Stimulated activated naive CD8-positive, alpha-beta T cell treated with anti-CD3 and anti-CD28 coated beads, Interleukin-15, Interleukin-2, amounts not matched to agents 100 ng/mL and 50 ng/mL, for 24 hours (primary cell): ENCODE measurements at regions not wholly inside any gene's neighbourhood (a gene's known extent, or its start where the extent isn't known, plus 50 kb on each side); places are given as distances from the start of the nearest gene placed in this dataset.
"Not testable (repeated sequence)": the region's sequence is repeated elsewhere in the genome, so short reads cannot be mapped to it uniquely, and the experiment has no call there.

Experiments
- H3K27ac Mint-ChIP-seq: one replicate; pipeline ENCODE4 v1.8.0; 2021; ENCODE audit warnings: mild to moderate bottlenecking, mixed read lengths
- H3K27me3 Mint-ChIP-seq: one replicate; pipeline ENCODE4 v1.8.0; 2021; ENCODE audit warnings: mixed read lengths
- H3K36me3 Mint-ChIP-seq: one replicate; pipeline ENCODE4 v1.8.0; 2021; ENCODE audit warnings: low read depth, mixed read lengths
- H3K4me1 Mint-ChIP-seq: one replicate; pipeline ENCODE4 v1.8.0; 2021; ENCODE audit warnings: low read depth, mixed read lengths
- H3K4me3 Mint-ChIP-seq: one replicate; pipeline ENCODE4 v1.8.0; 2021; ENCODE audit warnings: mild to moderate bottlenecking, mixed read lengths
- H3K9me3 Mint-ChIP-seq: one replicate; pipeline ENCODE4 v1.8.0; 2021; ENCODE audit warnings: mixed read lengths

DNA sequence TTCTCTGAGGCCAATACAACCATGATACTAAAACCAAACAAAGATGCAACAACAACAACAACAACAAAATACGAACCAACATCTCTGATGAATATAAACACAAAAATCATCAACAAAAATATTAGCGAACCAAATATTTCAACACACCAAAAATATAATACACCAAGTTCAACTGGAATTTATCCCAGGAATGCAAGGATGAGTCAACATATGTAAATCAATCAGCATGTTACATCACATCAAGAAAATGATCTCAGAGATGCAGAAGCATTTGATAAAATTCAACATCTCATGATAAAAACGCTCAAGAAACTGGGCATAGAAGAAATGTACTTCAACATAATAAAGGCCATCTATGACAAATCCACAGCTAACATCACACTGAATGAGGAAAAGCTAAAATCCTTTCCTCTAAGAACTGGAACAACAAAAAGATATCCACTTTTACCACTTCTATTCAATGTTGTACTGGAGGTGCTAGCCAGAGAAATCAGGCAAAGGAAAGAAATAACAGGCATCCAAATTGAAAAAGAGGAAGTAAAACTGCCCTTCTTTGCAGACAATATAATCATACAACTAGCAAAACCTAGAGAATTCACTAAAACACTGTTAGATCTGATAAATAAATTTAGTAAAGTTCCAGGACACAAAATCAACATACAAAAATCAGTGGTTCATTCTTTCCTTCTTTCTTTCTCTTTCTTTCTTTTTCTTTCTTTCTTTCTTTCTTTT lies 2448.7 kb upstream of the PCDH20 start:
- peaks cover 24% of the 10 kb centered on the region for H3K9me3 Mint-ChIP-seq
- no peak overlapping the region for H3K27ac Mint-ChIP-seq
- no peaks in the 10 kb centered on the region for H3K27me3 Mint-ChIP-seq
- no peaks in the 10 kb centered on the region for H3K36me3 Mint-ChIP-seq
- no peaks in the 10 kb centered on the region for H3K4me1 Mint-ChIP-seq
- H3K4me3 Mint-ChIP-seq: no peak overlapping the region

DNA sequence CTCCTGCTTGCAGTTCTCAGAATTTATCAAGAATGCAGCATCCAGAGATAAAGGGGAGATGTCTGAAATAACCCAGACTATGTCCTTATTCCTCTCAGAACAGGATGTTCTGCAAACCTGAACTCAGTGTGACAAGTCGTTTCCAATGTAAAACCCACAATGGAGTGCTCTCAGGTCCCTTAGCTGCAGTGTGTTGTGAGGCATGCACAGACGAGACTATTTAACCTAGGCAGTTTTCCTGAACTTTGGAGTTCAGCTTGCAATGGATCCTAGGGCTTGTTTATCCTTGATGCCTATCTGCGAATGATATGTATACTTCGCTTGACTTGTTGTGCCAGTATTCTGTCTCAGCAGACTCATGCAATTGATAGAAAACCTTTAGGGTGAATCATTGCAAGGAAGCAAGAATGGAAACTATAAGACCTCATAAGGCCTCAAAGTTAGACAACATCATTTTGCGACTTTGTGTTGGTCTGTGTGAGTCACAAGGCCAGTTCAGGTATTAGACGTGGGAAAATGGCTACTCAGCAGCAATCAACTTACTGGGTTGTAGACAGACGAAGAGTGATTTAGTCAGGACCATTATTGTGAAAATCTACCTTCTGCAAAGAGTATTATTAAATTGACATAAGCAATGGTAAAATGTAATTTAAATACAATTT lies 2439.9 kb upstream of the PCDH20 start:
- H3K4me3 Mint-ChIP-seq: no peak overlapping the region
- H3K27me3 Mint-ChIP-seq: no peaks in the 10 kb centered on the region
- H3K27ac Mint-ChIP-seq: no peak overlapping the region
- H3K36me3 Mint-ChIP-seq: no peaks in the 10 kb centered on the region
- no peaks in the 10 kb centered on the region for H3K4me1 Mint-ChIP-seq
- no peaks in the 10 kb centered on the region for H3K9me3 Mint-ChIP-seq

DNA sequence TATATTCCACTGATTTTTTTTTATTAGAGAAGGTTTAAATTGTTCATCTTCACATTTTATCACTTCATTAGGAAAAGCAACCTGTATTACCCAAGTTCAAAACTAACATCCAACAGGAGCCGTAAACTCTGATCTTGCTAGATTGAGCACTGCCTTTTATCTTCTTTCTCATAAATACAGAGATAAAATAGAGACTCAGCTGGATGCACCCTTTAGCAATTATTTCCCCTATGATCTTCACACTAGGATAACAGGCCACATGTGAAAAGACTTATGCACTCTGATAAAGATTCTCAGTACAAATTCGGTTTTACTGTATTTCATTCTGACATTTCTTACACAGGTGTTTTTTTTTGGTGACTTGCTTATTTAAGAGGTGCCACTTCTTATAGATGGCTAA lies 2438.2 kb upstream of the PCDH20 start:
- Mint-ChIP-seq H3K36me3 (no peaks in the 10 kb centered on the region), H3K27me3 (no peaks in the 10 kb centered on the region), H3K4me1 (no peaks in the 10 kb centered on the region), H3K4me3 (no peak overlapping the region), H3K9me3 (no peaks in the 10 kb centered on the region), H3K27ac (no peak overlapping the region)

DNA sequence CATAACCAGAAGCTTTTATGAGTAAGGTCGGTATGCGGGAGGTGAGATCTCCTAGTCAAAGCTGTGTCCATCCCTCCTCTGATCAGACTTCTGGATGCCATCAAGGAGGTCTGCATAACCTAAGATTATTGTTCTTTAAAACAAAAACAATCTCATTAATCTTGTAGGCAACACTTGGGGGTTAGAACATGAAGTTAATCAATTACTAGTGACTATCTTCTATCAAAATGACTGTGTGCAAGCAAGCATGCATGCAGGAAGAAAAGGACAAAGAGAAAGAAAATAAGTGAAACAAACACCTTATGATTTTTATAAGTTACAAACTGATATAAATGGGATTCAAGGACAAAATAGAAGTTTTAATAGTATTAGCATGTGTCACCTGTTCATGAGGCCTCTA lies 2435.9 kb upstream of the PCDH20 start:
- no peaks in the 10 kb centered on the region for H3K27me3 Mint-ChIP-seq
- no peaks in the 10 kb centered on the region for H3K4me1 Mint-ChIP-seq
- H3K9me3 Mint-ChIP-seq: no peaks in the 10 kb centered on the region

DNA sequence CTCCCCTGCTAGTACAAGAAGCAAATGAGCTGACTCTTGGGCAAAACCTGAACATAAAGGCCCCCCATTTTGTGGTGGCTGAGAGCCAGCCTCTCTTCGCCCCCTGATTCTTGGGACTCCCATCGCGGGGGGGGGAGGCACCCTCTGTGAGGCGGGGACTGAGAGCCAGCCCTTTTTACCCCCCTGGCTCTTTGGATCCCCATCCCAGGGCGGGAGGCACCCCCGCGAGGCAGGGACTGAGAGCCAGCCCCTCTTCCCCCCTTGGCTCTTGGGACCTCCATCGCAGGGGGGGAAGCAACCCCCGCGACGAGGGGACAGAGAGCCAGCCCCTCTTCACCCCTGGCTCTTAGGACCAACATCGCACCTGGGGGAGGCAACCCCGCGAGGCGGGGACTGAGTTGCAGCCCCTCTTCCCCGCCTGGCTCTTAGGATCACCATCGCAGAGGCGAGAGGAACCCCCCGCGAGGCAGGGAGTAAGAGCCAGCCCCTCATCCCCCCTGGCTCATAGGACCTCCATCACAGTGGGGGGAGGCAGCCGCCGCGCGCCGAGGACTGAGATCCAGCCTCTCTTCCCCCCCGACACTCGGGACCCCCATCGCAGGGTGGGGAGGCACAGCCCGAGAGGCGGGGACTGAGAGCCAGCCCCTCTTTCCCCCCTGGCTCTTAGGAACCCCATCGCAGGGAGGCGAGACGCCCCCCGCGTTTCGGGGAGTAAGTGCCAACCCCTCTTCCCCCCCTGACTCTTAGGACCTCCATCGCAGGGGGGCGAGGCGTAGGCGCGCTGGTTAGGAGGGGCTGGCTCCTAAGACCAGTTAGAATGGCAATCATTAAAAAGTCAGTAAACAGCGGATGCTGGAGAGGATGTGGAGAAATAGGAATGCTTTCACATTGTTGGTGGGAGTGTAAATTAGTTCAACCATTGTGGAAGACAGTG lies 2428.4 kb upstream of the PCDH20 start:
- H3K4me3 Mint-ChIP-seq: no peak overlapping the region
- H3K27ac Mint-ChIP-seq: no peak overlapping the region
- H3K9me3 Mint-ChIP-seq: no peaks in the 10 kb centered on the region
- no peaks in the 10 kb centered on the region for H3K4me1 Mint-ChIP-seq
- no peaks in the 10 kb centered on the region for H3K36me3 Mint-ChIP-seq
- no peaks in the 10 kb centered on the region for H3K27me3 Mint-ChIP-seq

More for the DNA sequence above, 2435.9 kb upstream of the PCDH20 start:
- no peaks in the 10 kb centered on the region for H3K36me3 Mint-ChIP-seq
- no peak overlapping the region for H3K27ac Mint-ChIP-seq
- no peak overlapping the region for H3K4me3 Mint-ChIP-seq

DNA sequence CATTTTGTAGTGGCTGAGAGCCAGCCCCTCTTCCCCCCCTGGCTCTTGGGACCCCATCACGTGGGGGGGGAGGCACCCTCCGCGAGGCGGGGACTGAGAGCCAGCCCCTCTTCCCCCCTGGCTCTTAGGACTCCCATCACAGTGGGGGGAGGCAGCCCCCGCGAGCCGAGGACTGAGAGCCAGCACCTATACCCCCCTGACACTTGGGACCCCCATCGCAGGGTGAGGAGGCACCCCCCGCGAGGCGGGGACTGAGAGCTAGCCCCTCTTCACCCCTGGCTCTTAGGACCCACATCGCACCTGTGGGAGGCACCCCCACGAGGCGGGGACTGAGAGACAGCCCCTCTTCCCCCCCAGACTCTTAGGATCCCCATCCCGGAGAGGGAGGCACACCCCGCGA lies 2426.5 kb upstream of the PCDH20 start:
- Mint-ChIP-seq H3K36me3 (no peaks in the 10 kb centered on the region), H3K4me1 (no peaks in the 10 kb centered on the region), H3K27me3 (no peaks in the 10 kb centered on the region), H3K4me3 (no peak overlapping the region), H3K9me3 (no peaks in the 10 kb centered on the region), H3K27ac (no peak overlapping the region)

DNA sequence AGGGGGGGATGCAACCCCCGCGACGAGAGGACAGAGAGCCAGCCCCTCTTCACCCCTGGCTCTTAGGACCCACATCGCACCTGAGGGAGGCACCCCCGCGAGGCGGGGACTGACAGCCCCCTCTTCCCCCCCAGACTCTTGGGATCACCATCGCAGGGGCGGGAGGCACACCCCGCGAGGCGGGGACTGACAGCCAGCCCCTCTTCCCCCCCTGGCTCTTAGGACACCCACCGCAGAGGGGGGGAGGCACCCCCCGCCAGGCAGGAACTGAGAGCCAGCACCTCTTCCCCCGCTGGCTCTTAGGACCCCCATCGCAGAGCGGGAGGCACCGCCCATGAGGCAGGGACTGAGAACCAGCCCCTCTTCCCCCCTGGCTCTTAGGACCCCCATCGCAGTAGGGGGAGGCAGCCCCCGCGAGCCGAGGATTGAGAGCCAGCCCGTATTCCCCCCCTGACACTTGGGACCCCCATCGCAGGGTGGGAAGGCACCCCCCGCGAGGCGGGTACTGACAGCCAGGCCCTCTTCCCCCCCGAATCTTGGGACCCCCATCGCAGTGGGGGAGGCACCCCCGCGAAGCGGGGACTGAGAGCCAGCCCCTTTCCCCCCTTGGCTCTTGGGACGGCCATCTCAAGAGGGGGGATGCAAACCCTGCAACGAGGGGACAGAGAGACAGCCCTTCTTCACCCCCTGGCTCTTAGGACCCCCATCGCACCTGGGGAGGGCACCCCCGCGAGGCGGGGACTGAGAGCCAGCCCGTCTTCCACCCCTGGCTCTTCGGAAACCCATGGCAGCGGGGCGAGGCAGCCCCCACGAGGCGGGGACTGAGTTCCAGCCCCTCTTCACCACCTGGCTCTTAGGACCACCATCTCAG lies 2425.1 kb upstream of the PCDH20 start:
- H3K27ac Mint-ChIP-seq: no peak overlapping the region
- H3K4me1 Mint-ChIP-seq: no peaks in the 10 kb centered on the region
- H3K36me3 Mint-ChIP-seq: no peaks in the 10 kb centered on the region
- no peaks in the 10 kb centered on the region for H3K9me3 Mint-ChIP-seq
- H3K4me3 Mint-ChIP-seq: no peak overlapping the region
- H3K27me3 Mint-ChIP-seq: no peaks in the 10 kb centered on the region

DNA sequence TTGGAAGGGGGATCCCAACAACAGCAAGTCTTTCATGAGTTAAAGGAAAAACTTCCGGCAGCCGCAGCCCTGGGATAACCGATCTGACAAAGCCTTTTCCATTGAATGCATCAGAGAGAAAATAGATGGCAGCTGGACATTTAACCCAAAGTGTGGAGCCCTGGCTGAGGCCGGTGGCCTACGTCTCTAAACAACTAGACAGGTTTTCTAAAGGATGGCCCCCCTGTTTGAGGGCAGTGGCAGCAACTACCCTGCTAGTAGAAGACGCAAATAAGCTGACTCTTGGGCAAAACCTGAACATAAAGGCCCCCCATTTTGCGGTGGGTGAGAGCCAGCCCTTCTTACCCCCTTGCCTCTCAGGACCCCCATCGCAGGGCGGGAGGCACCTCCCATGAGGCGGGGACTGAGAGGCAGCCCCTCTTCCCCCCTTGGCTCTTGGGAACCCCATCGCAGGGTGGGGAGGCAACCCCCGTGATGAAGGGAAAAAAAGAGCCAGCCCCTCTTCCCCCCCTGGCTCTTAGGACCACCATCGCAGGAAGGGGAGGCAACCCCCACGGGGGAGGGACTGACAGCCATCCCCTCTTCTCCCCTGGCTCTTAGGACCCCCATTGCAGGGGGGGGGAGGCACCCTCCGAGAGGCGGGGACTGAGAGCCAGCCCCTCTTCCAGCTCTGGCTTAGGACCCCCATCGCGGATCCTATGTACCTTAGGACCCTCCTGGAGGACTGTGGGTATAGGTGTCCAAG lies 2422.9 kb upstream of the PCDH20 start:
- Mint-ChIP-seq H3K27me3 (no peaks in the 10 kb centered on the region), H3K4me1 (no peaks in the 10 kb centered on the region), H3K36me3 (no peaks in the 10 kb centered on the region), H3K4me3 (no peak overlapping the region), H3K9me3 (no peaks in the 10 kb centered on the region), H3K27ac (no peak overlapping the region)

DNA sequence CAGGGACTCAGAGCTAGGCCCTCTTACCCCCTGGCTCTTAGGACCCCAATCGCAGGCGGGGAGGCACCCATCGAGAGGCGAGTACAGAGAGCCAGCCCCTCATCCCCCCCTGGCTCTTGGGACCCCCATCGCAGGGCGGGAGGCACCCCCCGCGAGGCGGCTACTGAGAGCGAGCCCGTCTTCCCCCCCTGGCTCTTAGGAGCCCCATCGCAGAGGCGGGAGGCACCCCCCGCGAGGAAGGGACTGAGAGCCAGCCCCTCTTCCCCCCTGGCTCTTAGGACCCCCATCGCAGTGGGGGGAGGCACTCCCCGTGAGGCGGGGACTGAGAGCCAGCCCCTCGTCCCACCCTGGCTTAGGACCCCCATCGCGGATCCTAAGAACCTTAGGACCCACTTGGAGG lies 2422.1 kb upstream of the PCDH20 start:
- H3K4me3 Mint-ChIP-seq, H3K27me3 Mint-ChIP-seq, H3K4me1 Mint-ChIP-seq, H3K27ac Mint-ChIP-seq, H3K36me3 Mint-ChIP-seq, H3K9me3 Mint-ChIP-seq: not testable (repeated sequence)

DNA sequence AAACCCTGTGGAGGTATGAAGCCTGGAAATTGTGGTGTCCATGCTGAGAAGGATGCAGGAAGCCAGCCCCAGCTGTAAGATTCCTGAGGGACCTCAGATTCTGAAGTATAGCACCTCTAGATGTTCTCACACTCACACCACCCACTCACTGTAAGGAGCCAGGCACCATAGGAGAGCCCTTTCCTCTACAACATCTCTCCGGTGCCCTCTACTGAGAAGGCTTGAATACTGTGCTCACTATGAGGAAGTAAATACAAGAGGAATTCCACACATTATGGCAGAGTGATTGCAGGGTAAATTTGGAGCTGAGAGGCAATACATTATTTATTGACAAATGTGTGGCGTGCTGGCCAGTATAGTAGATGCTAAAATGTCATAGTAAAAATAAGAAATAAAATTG lies 2414.0 kb upstream of the PCDH20 start:
- not testable (repeated sequence) for H3K27me3 Mint-ChIP-seq, H3K4me3 Mint-ChIP-seq, H3K27ac Mint-ChIP-seq, H3K4me1 Mint-ChIP-seq, H3K9me3 Mint-ChIP-seq, H3K36me3 Mint-ChIP-seq

DNA sequence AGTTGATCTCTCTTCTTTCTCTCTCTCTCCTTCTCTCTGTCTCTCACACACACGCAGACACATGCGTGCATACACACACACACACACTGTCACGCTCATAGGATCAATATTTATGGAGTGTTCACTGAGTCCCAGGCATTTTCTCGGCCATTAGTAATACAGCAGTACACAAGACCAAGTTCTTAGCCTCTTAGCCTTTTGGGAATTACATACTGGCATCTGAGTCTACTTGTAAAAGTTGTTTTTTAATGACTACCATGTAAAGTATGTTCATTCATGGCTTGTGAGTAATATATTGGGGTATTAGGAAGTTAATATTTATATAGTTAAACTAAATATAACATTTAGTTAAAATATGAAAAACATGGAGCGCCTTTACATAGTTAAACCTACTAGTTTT lies 2406.1 kb upstream of the PCDH20 start:
- not testable (repeated sequence) for H3K27ac Mint-ChIP-seq, H3K36me3 Mint-ChIP-seq, H3K27me3 Mint-ChIP-seq, H3K4me1 Mint-ChIP-seq, H3K9me3 Mint-ChIP-seq, H3K4me3 Mint-ChIP-seq

DNA sequence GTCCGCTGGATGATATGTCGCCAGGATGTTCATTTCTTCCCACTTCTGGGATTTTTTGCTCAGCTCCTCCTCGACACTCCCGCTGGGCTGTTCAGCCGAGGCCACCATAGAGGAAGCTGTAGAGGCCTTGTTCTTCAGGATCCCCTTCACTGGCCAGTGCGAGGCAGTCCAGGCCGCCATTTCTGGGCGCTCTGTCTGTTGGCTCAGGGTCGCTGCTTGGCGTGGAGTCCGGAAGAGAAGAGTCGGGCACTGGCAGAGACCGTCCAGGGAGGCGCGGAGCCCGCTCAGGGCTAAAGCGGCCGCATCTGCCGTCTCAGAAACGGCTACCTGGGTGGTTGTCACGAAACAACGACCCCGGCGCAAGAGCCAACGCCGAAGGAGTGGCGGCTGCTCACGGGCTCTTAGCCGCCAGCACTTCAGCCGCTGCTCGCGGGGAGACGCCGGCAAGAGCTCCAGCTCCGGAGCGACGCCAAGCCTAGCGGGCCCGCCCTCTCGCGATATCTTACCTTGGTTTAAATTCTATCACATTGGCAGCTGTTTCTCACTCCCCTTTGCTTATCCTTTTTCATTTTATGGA lies 2395.9 kb upstream of the PCDH20 start:
- not testable (repeated sequence) for H3K27ac Mint-ChIP-seq, H3K27me3 Mint-ChIP-seq, H3K4me3 Mint-ChIP-seq, H3K4me1 Mint-ChIP-seq, H3K36me3 Mint-ChIP-seq
- H3K9me3 Mint-ChIP-seq: peaks cover 16% of the 10 kb centered on the region

DNA sequence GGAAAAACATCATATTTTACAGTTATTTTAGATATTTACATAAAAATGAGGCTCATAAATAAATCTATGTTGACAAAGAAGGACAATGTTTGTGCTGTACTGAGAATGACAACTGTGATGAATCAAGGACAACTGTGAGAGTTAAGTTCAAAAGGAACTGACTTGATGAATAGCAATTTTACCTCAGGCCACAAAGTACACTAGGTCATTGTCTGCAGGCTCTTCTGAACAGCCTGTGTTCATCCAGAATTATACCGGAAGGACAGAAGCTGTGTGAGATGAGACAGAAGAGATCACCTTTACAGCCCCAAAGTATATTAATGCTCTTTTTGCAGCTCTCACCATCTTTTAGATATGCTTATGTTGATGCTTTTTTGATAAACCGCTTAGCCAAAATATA lies 2375.5 kb upstream of the PCDH20 start:
- not testable (repeated sequence) for H3K27ac Mint-ChIP-seq, H3K36me3 Mint-ChIP-seq, H3K4me3 Mint-ChIP-seq, H3K27me3 Mint-ChIP-seq, H3K4me1 Mint-ChIP-seq
- H3K9me3 Mint-ChIP-seq: peaks cover 10% of the 10 kb centered on the region

DNA sequence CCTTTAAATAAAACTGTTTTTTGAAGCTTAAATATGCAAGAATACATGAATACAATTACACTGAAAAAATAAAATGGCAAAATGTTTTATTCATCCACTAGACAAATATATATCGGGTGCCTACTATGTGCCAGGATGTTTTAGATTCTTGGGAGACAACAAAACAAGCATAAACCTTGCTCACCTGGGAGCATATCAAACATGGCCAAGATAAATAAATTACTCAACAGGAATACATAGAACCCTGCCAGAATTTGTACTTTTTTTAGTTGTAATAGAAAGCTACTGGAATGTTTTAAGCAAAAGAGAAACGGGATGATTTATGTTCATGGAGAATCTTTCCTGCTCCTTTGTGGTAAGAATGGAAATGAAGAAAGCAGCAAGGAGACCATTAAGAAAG lies 2358.5 kb upstream of the PCDH20 start:
- H3K27ac Mint-ChIP-seq: no peak overlapping the region
- H3K4me1 Mint-ChIP-seq: no peaks in the 10 kb centered on the region
- H3K36me3 Mint-ChIP-seq: no peaks in the 10 kb centered on the region
- H3K27me3 Mint-ChIP-seq: no peaks in the 10 kb centered on the region
- peaks cover 8% of the 10 kb centered on the region for H3K9me3 Mint-ChIP-seq
- no peak overlapping the region for H3K4me3 Mint-ChIP-seq
